GM12873 (cell line): ENCODE measurements at regions not wholly inside any gene's neighbourhood (a gene's known extent, or its start where the extent isn't known, plus 50 kb on each side); places are given as distances from the start of the nearest gene placed in this dataset.

Experiments
- CTCF ChIP-seq: IDR thresholded peaks from 2 replicates; pipeline ENCODE4 v1.5.1; 2012; ENCODE audit warnings: low read depth, mild to moderate bottlenecking, moderate library complexity, low read length, control low read depth; ENCODE audit not compliant: insufficient read depth; ENCODE audit errors: missing control alignments

- TF ChIP-seq CTCF, result no peak
Measured at GRCh38 chr7:126022452-126022851, 1092.8 kb upstream of the POT1 start.

- TF ChIP-seq CTCF, result no peak
Measured at GRCh38 chr7:126016722-126017121, 1087.1 kb upstream of the POT1 start.

- no peak for TF ChIP-seq CTCF
Measured at GRCh38 chr7:126005064-126005463, 1075.4 kb upstream of the POT1 start.

- no peak for TF ChIP-seq CTCF
Measured at GRCh38 chr7:126001349-126001748, 1071.7 kb upstream of the POT1 start.

GRCh38 chr7:125984795-125985194, 1055.2 kb upstream of the POT1 start:
- TF ChIP-seq CTCF, result no peak

- TF ChIP-seq CTCF, result no peak
Measured at GRCh38 chr7:125971656-125972055, 1042.0 kb upstream of the POT1 start.

GRCh38 chr7:125966278-125967048, 1036.8 kb upstream of the POT1 start:
- no peak for TF ChIP-seq CTCF

- TF ChIP-seq CTCF, result no peak
Measured at GRCh38 chr7:125934955-125935354, 1005.3 kb upstream of the POT1 start.
